Fibroblast of skin of back (primary cell): ENCODE measurements at regions not wholly inside any gene's neighbourhood (a gene's known extent, or its start where the extent isn't known, plus 50 kb on each side); places are given as distances from the start of the nearest gene placed in this dataset.
A peak's percentile ranks its signal among the peaks of the same experiment; 100 is the strongest.

Source experiments
- DNase-seq: peaks from one replicate; pipeline ENCODE4 v3.0.0-alpha.2; 2013

DNA sequence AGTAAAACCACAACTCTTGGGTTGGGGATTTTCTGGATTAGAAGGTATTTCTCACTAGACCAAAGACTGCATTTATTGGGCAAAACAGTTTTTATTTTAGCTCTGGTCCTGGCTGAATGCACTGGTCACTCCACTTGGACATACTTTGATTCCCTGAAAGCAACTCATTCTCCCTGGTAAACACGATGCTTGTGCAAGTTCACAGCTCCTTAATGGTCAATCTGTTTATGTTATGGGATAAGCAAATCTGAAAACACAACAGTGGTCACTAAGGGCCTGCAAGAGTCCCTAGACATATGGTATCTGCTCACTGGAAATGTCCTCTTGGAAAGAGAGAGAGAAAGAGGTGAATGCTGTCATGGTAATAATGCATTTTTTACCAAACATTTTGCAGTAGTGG, 559.8 kb downstream of the CDH26 start:
- DNase-seq, result no peak

DNA sequence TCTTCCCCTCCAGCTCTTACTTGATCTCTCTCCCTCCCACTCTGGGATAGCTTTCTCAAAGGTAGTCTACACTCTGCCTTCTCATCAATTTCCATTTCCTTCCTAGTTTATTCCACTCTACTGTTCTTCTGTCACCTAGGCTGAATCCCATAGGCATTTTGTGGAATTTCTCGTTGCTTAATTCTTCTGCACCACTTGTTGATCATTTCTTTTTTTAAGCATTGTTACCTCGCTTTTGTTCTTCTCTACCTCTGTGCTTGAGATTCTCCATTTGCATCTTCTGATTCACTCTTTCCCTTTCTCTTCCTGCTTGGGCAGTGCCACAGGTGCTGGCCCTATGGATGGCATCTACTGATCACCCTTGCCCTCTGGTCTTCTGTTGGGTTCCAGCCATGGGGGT, 567.2 kb downstream of the CDH26 start:
- no peak for DNase-seq

DNA sequence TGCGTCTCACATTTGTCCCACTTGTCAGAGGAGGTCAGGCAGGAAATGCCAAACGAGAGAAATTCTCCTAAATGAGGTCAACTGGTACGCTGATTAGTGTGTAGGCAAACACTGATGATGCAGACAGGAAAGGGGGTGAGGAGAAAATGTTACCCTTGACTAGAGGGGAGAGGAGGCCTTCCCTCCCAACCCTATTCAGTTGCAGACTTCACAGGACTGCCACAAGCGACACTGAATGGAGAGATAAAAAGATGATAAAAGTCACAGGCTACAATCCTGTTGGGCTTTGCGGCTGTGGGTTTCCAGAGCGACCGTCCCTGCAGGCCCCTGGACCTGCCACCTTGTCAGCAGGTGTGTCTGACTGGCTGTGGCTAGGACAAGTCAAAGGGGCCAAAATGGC, 569.4 kb downstream of the CDH26 start:
- DNase-seq, result no peak

DNA sequence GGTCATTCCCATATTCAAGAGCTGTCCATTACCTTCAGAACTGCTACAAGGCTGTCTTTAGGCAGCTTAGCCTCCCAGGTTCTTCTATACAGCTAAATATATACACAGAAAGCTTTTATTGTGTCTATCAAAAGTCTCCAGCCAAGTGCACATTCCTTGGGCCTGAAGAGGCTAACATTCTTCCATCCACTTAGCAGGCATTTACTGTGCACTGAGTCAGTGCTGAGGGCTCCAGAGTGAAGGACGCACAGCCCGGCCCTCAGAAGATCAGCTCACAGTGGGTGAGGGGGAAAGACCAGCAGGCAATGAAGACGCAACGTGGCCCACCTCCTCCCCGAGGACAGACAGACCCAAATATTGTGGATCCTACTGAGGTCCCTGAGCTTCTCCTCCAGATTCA, 569.9 kb downstream of the CDH26 start:
- DNase-seq, result no peak

DNA sequence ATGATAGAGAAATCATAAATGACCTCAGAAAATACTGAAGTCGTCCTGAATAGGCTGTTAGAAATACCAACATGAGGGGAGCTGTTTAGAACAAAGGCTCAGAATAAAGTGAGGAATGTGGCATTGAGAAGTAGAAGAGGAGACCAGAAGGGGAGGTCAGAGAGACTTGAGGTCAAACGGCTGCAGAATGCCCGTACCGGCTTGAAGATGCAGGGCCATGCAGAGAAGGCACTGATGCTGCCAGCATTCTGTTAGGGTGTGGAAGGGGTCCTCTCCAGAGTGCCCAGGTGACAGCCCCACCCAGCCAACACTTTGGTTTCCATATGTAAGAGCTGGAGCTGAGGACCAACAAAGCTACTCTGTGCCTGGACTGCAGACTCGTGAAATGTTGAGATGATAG, 570.9 kb downstream of the CDH26 start:
- DNase-seq, result no peak

DNA sequence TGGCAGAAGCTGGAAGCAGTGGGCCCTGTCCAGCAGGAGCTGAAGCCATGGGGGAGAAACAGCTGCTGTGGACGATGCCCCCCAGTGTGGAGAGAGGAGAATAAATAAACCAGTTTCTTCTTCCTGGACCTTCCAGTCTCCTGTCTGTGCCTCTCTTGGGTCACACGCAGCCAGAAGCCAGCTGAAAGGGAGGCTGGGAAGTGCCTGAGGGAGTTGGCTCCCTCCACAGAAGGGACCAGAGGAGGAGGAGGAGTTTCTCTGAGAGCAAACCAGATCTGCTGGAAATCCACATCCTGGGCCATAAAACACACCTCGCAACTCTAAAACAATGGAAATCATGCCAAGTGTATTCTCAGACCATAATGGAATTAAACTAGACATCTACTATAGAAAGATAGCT, 577.0 kb downstream of the CDH26 start:
- DNase-seq, result no peak

DNA sequence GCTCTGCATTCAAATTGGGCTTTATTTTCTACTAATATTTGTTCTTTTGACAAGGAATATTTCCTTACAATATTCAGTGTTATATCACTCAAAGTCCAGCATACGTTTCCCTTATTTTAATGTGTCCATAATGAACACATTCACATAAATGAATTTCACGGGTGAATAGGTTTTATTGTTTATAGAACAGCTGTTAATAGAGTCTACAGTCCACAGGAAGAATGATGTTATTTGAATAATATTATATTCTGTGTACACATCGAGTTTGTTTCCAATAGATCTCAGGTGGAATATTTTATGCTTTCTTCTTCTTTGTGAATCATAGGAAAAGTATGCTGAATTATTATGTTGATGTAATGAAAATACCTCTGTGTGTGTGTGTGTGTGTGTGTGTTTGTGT, 582.4 kb downstream of the CDH26 start:
- no peak for DNase-seq

DNA sequence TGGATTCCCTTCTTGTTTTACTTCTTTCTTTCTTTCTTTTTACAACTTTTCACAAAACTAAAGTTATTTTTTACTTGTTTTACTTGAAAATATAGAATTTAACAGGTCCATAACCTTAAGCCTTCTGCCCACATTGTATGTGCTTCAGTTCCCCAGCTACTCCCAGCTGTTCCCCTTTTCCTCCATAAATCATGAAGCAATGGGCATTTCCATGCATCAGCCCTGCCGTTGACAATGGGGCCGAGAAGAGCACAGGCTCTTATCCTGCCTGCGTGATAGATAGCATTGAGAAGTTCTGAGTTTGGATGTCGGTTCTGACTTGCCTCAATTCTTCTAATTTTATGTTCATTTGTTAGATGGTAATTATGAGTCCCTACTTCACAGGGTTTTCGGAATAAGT, 583.8 kb downstream of the CDH26 start:
- no peak for DNase-seq

DNA sequence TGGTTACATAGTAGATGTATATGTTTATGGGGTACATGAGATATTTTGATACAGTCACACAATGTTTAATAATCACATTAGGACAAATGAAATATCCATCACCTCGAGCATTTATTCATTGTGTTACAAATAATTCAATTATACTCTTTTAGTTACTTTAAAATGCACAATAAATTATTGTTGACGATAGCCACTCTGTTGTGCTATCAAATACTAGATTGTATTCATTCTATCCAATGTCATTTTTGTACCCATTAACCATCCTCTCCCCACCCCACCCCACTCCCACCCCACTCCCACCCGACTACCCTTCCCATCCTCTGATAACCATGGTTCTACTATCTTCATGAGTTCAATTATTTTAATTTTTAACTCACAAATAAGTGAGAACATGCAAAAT, 585.4 kb downstream of the CDH26 start:
- no peak for DNase-seq

DNA sequence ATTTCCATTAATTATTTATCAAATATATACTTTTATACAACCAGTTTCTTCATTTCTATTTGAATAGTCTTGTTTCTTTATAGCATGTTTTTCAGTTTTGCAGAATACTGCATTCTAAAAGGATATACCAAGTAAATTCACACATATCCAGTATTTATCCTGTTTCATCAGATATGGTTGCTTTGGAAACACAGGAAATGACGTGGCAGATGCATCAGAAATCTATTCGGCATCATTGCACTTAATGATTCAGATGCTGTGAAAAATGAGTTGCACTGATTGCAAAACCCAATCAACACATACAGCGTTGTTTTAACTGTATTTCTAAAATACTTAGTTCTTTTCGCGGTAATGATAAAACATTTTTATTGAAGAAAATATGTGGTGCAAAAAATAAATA, 594.9 kb downstream of the CDH26 start:
- DNase-seq, result no peak

DNA sequence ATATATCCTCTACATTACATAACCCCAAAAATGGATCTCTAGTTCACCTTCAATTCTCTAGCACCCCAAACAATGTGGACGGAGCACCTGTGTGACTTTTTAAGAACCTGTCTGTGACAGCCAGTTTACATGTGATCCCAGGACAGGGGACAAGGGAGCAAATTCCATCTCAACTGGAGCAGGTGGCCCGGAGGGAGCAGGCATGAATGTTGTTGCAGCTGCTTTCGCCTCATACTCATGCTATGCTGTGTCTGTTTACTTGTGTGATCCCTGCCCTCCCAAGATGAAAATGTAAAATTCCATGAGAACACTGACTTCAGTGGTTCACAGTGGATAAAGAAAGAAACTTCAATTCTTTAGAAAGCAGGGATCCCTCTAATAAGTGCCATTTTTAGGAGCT, 600.3 kb downstream of the CDH26 start:
- no peak for DNase-seq

DNA sequence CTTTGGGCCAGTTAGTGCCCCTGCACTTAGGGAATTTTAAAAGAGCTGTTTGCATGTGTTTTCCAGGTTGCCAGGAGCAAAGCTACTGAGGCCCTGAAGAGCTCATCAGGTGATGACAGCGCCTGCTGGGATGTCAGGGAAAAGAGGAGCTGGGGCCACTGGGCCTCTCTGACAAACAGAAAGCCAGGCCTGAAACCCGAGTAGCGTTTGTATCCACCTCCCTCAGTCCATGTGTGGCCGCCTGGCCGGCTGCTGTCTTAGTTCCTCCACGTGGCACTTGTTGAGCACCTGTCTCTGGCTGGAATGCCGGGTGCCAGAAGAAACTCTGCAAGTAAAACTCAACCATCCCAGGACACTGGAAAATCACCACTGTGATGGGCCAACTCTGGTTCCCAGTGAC, 601.2 kb downstream of the CDH26 start:
- DNase-seq, result no peak

DNA sequence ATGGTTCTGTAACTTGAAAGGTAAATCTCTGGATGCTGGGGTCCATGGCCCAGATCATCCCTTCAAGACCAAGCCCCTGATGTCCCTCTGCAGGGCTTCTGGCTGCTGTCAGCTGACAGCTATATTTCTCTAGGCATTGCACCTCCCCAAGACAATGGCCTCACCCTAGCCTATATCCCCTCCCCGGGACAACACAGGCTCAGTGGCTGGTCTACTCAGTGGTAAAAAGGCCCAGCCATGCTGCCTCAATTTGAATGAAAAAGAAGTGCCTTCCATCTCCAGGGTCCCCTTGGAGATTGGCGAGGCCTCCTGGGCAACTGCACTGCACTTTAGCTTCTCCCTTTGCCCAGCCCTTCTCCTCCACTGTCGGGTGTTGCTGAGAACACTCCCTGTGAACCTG, 602.8 kb downstream of the CDH26 start:
- no peak for DNase-seq

DNA sequence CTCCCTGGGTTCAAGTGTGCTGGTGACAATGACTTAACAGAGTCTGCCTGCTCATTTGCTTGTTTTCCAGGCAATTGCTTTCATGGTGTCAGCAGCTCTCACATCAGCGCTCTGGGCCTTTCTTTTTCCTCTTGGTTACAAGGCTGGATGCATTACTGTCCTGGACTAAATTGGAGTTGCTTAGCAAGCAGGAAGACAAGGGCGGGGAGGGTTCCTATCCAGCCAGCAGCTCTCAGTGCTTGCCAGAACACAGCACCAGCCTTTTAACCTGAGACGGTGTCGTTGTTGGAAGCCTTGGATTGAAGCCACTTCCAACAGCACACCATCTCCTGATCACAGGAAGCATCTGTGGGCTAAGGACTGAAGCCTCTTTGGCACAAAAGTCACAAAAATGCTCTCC, 606.9 kb downstream of the CDH26 start:
- no peak for DNase-seq

DNA sequence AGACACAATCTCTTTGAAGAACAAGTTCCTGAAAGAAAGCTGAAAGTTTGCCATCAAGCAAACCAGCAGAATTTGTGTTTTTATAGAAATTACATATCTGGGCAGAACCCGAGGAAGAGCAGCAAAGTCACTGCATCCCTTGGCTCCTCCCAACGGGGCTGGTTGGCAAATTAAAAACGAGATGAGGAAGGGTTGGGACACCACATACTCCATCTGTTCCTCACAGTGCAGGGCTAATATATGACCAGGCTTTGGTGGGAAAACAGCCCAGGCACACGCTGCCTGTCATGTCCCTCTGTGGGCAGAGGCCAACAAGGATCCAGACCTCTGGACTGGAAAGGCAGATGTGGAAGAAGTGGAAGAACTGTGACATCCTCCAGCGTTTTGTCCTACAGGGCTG, 607.3 kb downstream of the CDH26 start:
- no peak for DNase-seq

DNA sequence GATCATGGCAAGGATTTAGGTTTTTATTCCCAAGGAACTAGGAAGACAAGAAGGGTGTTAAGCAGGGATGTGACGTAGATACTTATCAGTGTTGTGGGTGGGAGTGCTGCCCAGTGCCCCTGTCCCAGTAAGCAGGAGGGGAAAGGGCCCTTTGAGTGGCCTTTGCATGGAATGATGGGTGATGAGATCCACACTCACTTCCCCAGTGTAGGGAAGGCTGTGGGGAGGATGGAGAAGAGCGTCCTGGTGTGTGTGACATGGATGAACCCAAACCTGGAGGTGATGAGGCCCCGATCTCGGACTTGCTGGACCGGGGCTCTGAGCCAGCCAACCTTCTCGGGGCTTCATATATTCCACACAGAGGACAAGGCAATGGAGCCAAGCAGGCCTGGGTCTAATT, 610.9 kb downstream of the CDH26 start:
- DNase-seq, result no peak

DNA sequence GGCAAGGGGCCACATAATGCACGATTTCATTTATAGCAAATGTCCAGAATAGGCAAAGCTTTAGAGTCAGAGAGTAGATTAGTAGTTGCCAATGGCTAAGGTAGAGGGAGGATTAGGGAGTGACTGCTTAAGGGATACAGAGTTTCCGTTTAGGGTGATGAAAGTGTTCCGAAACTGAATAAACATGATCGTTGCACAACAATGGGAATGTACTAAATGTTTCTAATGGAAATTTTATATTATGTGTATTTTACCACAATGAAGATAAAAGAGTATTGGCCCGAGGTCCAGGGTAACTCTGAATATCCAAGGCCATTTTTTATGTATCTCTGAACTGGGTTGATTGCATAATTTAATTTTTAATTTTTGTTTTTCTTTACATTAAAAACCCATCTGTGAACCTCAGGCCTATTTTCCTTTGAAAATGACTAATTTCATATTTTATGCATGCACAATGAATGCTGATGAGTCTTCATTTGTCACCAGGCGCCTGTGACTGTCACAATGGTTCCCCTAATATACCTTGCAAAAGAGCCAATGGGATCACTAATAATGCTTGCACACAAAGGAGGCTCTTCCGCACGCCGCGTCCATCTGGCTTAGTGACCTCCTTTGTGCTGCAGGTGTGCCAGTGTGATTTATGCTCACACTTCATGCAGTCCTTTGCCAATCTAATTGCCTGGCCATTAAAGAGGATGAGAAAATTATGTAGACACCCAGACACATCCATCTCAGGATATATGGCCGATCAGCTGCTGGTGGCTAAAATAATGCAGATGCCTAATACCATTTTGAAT, 612.5 kb downstream of the CDH26 start:
- no peak for DNase-seq

DNA sequence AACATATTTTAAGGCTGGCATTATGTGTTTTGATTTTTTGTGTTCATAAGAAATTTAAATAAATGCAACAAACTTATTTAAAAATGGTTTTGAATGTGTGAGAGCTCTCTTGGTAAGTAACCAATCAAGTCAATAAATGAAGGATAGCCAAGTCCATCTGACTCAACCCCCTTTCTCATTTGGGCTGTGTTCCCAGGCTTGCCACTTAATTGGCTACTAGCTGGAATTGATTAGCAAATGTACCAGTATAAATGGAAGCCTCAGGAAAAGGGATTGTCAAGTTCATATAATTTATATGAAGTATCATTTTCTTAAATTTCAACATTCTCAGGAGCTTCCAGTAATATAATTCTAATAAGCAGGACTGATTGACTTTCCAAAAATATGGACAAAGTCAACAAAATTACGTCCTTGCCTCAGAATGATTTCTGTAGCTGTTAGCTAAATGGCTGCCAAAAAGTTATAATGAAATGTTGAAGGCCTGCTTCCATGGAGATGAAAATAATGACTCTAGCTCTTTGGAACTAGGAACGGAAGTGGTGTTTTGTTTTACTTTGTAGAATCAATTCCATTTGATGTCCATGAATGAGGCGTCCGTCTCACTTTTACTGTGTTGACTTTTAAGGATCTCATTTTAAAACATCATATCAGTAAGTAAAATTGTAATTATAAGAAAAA, 614.9 kb downstream of the CDH26 start:
- DNase-seq, result no peak

DNA sequence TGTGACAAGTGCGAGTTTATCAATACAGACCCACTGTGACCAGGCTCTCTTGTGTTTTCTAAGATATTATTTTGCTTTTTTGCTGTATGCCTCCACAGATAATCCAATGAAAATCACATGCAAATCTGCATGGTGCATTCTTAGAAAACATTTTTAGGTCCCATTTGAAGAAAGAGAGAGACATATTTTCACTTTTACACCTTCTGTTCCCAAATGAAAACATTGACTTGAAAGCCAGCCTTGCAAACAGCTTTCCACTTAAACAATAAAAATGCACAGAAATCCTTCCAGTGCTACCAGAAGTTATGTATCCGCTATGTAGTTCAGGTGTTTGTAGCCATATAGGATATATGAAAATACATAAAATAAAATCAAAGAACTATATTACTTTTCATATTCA, 618.0 kb downstream of the CDH26 start:
- DNase-seq, result no peak

DNA sequence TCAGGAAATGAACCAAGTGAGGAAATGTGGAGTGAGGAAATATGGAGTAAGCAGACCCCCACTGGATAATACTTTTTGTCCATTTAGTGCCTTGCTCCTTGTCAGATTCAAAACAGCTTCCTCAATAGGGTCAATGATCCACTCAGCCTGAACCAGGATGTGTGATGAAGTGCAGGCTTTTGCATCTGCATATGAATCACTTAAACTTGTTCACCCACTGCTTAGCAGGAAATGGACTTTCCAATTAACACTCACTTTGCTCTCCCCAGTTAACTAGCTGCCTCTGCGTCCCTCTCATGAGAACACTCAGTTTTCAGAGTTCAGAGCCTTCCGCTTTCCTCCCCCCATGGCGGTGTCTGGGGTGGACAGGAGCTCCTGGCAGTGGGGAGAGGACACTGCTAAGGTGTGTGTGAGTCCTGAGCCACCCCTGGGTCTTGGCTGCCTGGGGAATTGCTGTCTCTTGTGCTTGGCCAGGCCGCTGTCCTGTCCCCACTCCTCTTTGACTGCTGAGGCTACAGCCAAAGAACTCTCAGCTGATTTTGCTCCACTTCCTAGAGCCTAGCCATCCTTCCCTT, 621.8 kb downstream of the CDH26 start:
- DNase-seq, result no peak

DNA sequence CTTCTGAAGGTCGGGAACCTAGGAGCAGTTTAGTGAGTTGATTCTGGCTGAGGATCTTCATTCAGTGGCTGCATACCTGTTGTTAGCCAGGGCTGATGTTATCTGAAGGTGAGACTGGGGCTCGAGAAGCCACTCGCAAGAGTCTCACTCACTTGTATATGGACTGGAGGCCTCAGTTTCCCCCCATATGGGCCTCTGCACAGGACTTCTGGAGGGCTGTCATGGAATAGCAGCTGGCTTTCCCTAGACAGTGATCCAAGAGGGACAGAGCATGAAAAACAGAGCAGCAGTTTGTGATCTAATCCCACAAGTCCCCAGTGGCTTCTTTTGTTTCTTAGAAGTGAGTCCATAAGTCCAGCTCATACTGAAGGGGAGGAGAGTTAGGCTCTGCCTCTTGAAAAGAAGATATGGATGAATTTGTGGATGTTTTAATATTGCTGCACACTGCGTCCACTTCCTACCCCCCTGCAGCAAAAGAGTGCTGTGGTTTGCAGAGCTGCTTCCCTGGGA, 623.4 kb downstream of the CDH26 start:
- no peak for DNase-seq

DNA sequence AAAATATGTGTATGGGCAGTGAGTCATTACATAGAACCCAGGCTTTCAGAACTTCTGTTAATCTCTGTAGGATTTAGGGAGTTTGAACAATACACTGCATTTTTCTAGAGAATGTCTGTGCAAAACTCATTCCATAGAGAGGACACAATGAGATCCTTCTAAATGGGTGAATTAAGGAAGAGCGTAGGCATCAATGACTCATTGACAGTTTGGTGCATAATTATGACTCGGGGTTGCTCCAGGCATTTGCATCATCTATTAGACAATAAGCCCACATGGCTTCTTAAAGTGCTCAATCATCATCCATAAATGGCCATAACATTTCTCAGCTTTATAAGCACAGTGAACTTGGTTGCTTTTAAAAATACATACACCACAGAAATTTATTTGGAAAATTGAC, 625.5 kb downstream of the CDH26 start:
- peak; percentile 6 for DNase-seq

DNA sequence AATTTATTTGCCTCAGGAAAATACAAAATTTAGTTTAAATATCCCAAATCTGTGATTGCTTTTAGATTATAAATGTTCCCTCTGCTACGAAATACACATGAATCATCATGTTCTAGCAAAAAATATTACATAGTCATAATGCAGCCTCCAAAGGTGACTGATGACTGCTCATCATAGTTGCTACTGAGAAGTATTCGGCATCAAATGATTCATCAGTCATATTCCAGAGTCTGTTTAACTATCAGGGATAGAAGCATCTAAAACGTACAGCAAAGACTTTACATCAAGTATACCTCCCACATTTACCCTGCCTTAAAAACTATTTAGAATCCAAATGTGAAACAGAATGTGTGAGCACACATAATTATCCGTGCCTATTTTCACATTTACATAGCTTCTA, 626.0 kb downstream of the CDH26 start:
- DNase-seq, result no peak

DNA sequence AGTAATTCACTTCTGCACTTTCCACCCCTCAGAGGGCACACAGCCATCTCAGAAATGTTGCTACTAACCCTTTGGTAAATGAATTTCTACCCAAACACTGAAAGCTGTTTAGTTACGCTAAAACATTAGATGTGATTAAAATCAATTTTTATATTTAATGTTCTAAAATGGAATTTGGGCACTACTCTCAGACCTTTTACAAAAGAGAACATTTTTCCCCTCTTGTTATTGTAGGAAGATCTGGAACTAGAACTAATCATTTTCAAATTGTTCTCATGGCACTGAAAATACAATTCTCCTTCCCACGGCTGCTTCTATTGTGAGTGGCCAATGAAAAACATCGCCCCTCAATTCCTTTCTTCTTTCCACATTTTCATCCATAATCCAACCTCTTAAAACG, 627.4 kb downstream of the CDH26 start:
- DNase-seq, result no peak
